OCI-LY1 (cell line): ENCODE measurements at regions not wholly inside any gene's neighbourhood (a gene's known extent, or its start where the extent isn't known, plus 50 kb on each side); places are given as distances from the start of the nearest gene placed in this dataset.

Experiments
- H2AFZ ChIP-seq: fragments of 200-600 bp; sonication (generic), shearing (Covaris generic); 2 replicates; pipeline ENCODE4 v1.6.0; 2014; ENCODE audit warnings: antibody characterized with exemption, mild to moderate bottlenecking, low read length
- H3F3A ChIP-seq: fragments of 200-600 bp; sonication (generic), shearing (Covaris generic); 2 replicates; pipeline ENCODE4 v1.6.0; 2014; ENCODE audit warnings: mild to moderate bottlenecking, antibody characterized with exemption, low read length, moderate library complexity; ENCODE audit not compliant: insufficient read depth
- H3K27ac ChIP-seq: fragments of 200-600 bp; sonication (generic); 2 replicates; pipeline ENCODE4 v1.5.1; 2014; ENCODE audit warnings: low read length, mixed run types, mild to moderate bottlenecking, low read depth; ENCODE audit not compliant: poor library complexity, severe bottlenecking
- H3K27me3 ChIP-seq: fragments of 200-600 bp; sonication (generic); 2 replicates; pipeline ENCODE4 v1.6.0; 2014; ENCODE audit warnings: antibody characterized with exemption, mild to moderate bottlenecking, low read length, moderate library complexity; ENCODE audit not compliant: insufficient read depth
- H3K36me3 ChIP-seq: fragments of 200-600 bp; sonication (generic); 2 replicates; pipeline ENCODE4 v1.6.1; 2014; ENCODE audit warnings: mild to moderate bottlenecking, antibody characterized with exemption, low read length, moderate library complexity, mixed read lengths; ENCODE audit not compliant: insufficient read depth
- H3K4me1 ChIP-seq: fragments of 200-600 bp; sonication (generic); 2 replicates; pipeline ENCODE4 v1.5.1; 2014; ENCODE audit warnings: mild to moderate bottlenecking, low read length, moderate library complexity; ENCODE audit not compliant: insufficient read depth, severe bottlenecking
- H3K4me2 ChIP-seq: fragments of 200-600 bp; sonication (generic), shearing (Covaris generic); 2 replicates; pipeline ENCODE4 v1.6.1; 2014; ENCODE audit warnings: low read length
- H3K4me3 ChIP-seq: fragments of 200-600 bp; sonication (generic); 2 replicates; pipeline ENCODE4 v1.5.1; 2014; ENCODE audit warnings: low read length, low read depth, mild to moderate bottlenecking, mixed read lengths; ENCODE audit not compliant: poor library complexity, severe bottlenecking
- H3K79me2 ChIP-seq: fragments of 200-600 bp; shearing (Covaris generic); 2 replicates; pipeline ENCODE4 v1.6.1; 2016; ENCODE audit warnings: mixed run types, low read length, mixed read lengths; ENCODE audit not compliant: insufficient read depth
- H3K9ac ChIP-seq: fragments of 200-600 bp; sonication (generic), shearing (Covaris generic); 2 replicates; pipeline ENCODE4 v1.6.1; 2014; ENCODE audit warnings: mild to moderate bottlenecking, low read length, mixed read lengths
- H3K9me2 ChIP-seq: fragments of 200-600 bp; sonication (generic), shearing (Covaris generic); 2 replicates; pipeline ENCODE4 v1.6.1; 2014; ENCODE audit warnings: low read depth, mild to moderate bottlenecking, low read length, mixed read lengths
- H3K9me3 ChIP-seq: fragments of 200-600 bp; shearing (Covaris generic); 2 replicates; pipeline ENCODE4 v1.6.1; 2014; ENCODE audit warnings: low read length, mixed read lengths
- H4K20me1 ChIP-seq: fragments of 200-600 bp; sonication (generic), shearing (Covaris generic); 2 replicates; pipeline ENCODE4 v1.6.0; 2016; ENCODE audit warnings: mild to moderate bottlenecking, low read length; ENCODE audit not compliant: insufficient read depth
- EZH2 ChIP-seq: fragments of 200-600 bp; sonication (generic), shearing (Covaris generic); IDR thresholded peaks from 2 replicates; pipeline ENCODE4 v1.8.0; 2017; ENCODE audit warnings: borderline replicate concordance, mixed run types, mild to moderate bottlenecking, antibody characterized with exemption, low read length, moderate library complexity, mixed read lengths
- TF ChIP-seq, protein P1 (sequence below): fragments of 200-600 bp; sonication (generic), shearing (Covaris generic); IDR thresholded peaks from 2 replicates; pipeline ENCODE4 v1.5.1; 2017; ENCODE audit warnings: mild to moderate bottlenecking, antibody characterized with exemption, low read length, moderate library complexity, mixed read lengths

DNA sequence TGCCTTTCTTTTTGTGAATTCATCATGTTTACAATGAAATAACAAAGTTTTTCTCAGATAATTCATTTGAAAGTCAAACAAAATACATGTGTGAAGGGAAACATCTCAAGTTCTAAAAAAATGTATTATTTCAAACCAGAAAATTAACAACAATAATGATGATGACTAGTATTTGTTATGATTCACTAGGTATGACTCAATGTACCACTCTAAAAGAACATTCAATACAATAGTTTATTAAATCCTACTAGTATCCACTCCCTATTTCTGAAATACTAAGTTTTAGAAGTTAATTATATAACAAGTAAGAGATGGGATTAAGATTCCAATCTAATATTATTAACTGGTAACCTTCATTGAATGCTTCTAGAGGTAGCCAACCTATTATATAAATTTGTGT is 1444.8 kb upstream of the CDH8 start:
- H3K9ac ChIP-seq: no peak overlapping the region
- no peak overlapping the region for H2AFZ ChIP-seq
- no peaks in the 10 kb centered on the region for H3K27me3 ChIP-seq
- TF ChIP-seq EZH2: no peak
- TF ChIP-seq, protein P1, sequence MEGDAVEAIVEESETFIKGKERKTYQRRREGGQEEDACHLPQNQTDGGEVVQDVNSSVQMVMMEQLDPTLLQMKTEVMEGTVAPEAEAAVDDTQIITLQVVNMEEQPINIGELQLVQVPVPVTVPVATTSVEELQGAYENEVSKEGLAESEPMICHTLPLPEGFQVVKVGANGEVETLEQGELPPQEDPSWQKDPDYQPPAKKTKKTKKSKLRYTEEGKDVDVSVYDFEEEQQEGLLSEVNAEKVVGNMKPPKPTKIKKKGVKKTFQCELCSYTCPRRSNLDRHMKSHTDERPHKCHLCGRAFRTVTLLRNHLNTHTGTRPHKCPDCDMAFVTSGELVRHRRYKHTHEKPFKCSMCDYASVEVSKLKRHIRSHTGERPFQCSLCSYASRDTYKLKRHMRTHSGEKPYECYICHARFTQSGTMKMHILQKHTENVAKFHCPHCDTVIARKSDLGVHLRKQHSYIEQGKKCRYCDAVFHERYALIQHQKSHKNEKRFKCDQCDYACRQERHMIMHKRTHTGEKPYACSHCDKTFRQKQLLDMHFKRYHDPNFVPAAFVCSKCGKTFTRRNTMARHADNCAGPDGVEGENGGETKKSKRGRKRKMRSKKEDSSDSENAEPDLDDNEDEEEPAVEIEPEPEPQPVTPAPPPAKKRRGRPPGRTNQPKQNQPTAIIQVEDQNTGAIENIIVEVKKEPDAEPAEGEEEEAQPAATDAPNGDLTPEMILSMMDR: no peak
- H3F3A ChIP-seq: no peaks in the 10 kb centered on the region
- no peak overlapping the region for H3K4me3 ChIP-seq
- no peaks in the 10 kb centered on the region for H3K9me2 ChIP-seq
- H3K27ac ChIP-seq: no peak overlapping the region
- no peaks in the 10 kb centered on the region for H3K9me3 ChIP-seq
- peaks cover 11% of the 10 kb centered on the region for H3K4me1 ChIP-seq
- H3K36me3 ChIP-seq: no peaks in the 10 kb centered on the region
- no peak overlapping the region for H3K4me2 ChIP-seq
- H4K20me1 ChIP-seq: no peaks in the 10 kb centered on the region
- no peaks in the 10 kb centered on the region for H3K79me2 ChIP-seq

DNA sequence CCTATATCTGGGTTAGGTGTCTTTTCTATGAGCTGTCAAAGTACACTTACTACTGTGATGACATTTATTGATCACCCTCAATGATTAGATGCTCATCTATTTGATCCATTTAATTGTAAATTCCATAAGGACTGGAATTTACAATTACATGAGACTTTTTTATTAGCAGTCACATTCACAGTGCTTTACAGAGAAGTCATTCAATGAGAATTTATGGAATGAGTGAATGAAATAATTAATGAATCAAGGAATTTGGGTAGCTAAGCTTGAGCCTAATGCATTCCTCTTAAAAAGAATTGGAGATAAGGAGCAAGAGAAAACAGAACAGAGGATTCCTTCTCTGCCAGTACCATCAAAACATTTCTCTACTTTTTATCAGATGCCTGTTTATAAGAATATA is 1437.5 kb upstream of the CDH8 start:
- Histone ChIP-seq H3K27ac (no peak overlapping the region), H3F3A (no peaks in the 10 kb centered on the region), H2AFZ (no peak overlapping the region), H3K9me3 (no peaks in the 10 kb centered on the region), H3K27me3 (no peaks in the 10 kb centered on the region), H3K79me2 (no peaks in the 10 kb centered on the region), H3K4me3 (no peak overlapping the region), H4K20me1 (no peaks in the 10 kb centered on the region), H3K4me1 (no peaks in the 10 kb centered on the region), H3K4me2 (no peak overlapping the region), H3K36me3 (no peaks in the 10 kb centered on the region), H3K9ac (no peak overlapping the region), H3K9me2 (no peaks in the 10 kb centered on the region)
- TF ChIP-seq, protein P1: no peak
- no peak for TF ChIP-seq EZH2

GRCh38 chr16:63467513-63467912 is 1431.3 kb upstream of the CDH8 start:
- H3F3A ChIP-seq: no peaks in the 10 kb centered on the region
- H3K9me2 ChIP-seq: no peaks in the 10 kb centered on the region
- no peak for TF ChIP-seq EZH2
- TF ChIP-seq, protein P1: no peak
- H3K4me2 ChIP-seq: no peak overlapping the region
- H3K27ac ChIP-seq: no peak overlapping the region
- H3K9me3 ChIP-seq: no peaks in the 10 kb centered on the region
- no peaks in the 10 kb centered on the region for H3K4me1 ChIP-seq
- no peak overlapping the region for H2AFZ ChIP-seq
- no peaks in the 10 kb centered on the region for H3K36me3 ChIP-seq
- H4K20me1 ChIP-seq: no peaks in the 10 kb centered on the region
- no peaks in the 10 kb centered on the region for H3K27me3 ChIP-seq
- no peak overlapping the region for H3K9ac ChIP-seq
- H3K4me3 ChIP-seq: no peak overlapping the region
- H3K79me2 ChIP-seq: no peaks in the 10 kb centered on the region
